HepG2 (cell line): ENCODE measurements at regions not wholly inside any gene's neighbourhood (a gene's known extent, or its start where the extent isn't known, plus 50 kb on each side); places are given as distances from the start of the nearest gene placed in this dataset.

Experiments
- CHD2 ChIP-seq: IDR thresholded peaks from 2 replicates; pipeline ENCODE4 v1.6.1; 2011; ENCODE audit warnings: low read depth, low read length, improper control_type of control experiment
- HMG20A ChIP-seq: IDR thresholded peaks from 2 replicates; pipeline ENCODE4 v1.6.1; 2016; ENCODE audit warnings: borderline replicate concordance
- NFIC ChIP-seq: IDR thresholded peaks from 2 replicates; pipeline ENCODE4 v1.6.1; 2012; ENCODE audit warnings: mild to moderate bottlenecking, low read length, inconsistent platforms
- POLR2AphosphoS2 ChIP-seq: IDR thresholded peaks from 2 replicates; pipeline ENCODE4 v1.6.1; 2011; ENCODE audit warnings: low read depth, low read length, improper control_type of control experiment
- SP140L ChIP-seq: sonication (generic); formaldehyde crosslinking; IDR thresholded peaks from 2 replicates; pipeline ENCODE4 v1.4.0; 2020; ENCODE audit warnings: missing genetic modification reagents, borderline replicate concordance
- SP5 ChIP-seq: IDR thresholded peaks from 2 replicates; pipeline ENCODE4 v1.6.1; 2016; ENCODE audit warnings: low read depth, borderline replicate concordance
- ZNF569 ChIP-seq: sonication (generic); formaldehyde crosslinking; IDR thresholded peaks from 2 replicates; pipeline ENCODE4 v1.5.0; 2020; ENCODE audit warnings: mild to moderate bottlenecking, missing genetic modification reagents, moderate library complexity, borderline replicate concordance
- TF ChIP-seq, protein P1 (sequence below): sonication (generic); formaldehyde crosslinking; IDR thresholded peaks from 2 replicates; pipeline ENCODE4 v1.4.0; 2020; ENCODE audit warnings: mild to moderate bottlenecking, missing genetic modification reagents

DNA sequence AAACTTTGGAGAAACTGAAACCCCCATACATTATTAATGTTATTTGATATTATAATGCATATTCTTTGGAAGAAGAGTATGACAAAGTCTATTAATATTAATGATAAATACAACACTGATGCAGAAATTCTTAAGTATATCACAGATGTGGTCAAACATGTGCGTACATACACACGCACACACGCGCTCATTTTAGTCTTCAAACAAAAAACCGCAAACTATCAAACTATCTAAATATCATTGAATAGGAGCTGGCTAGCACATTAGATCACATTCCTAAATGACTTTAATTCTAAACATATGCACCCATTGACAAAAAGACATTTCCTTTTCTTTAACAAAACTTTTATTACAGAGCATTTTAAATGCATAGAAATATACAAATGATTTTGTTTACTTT is 872.7 kb downstream of the SLC16A7 start (continued):
- TF ChIP-seq NFIC (no peak), ZNF569 (no peak), SP5 (no peak), POLR2AphosphoS2 (no peak), SP140L (no peak), HMG20A (no peak), CHD2 (no peak)
- TF ChIP-seq, protein P1, sequence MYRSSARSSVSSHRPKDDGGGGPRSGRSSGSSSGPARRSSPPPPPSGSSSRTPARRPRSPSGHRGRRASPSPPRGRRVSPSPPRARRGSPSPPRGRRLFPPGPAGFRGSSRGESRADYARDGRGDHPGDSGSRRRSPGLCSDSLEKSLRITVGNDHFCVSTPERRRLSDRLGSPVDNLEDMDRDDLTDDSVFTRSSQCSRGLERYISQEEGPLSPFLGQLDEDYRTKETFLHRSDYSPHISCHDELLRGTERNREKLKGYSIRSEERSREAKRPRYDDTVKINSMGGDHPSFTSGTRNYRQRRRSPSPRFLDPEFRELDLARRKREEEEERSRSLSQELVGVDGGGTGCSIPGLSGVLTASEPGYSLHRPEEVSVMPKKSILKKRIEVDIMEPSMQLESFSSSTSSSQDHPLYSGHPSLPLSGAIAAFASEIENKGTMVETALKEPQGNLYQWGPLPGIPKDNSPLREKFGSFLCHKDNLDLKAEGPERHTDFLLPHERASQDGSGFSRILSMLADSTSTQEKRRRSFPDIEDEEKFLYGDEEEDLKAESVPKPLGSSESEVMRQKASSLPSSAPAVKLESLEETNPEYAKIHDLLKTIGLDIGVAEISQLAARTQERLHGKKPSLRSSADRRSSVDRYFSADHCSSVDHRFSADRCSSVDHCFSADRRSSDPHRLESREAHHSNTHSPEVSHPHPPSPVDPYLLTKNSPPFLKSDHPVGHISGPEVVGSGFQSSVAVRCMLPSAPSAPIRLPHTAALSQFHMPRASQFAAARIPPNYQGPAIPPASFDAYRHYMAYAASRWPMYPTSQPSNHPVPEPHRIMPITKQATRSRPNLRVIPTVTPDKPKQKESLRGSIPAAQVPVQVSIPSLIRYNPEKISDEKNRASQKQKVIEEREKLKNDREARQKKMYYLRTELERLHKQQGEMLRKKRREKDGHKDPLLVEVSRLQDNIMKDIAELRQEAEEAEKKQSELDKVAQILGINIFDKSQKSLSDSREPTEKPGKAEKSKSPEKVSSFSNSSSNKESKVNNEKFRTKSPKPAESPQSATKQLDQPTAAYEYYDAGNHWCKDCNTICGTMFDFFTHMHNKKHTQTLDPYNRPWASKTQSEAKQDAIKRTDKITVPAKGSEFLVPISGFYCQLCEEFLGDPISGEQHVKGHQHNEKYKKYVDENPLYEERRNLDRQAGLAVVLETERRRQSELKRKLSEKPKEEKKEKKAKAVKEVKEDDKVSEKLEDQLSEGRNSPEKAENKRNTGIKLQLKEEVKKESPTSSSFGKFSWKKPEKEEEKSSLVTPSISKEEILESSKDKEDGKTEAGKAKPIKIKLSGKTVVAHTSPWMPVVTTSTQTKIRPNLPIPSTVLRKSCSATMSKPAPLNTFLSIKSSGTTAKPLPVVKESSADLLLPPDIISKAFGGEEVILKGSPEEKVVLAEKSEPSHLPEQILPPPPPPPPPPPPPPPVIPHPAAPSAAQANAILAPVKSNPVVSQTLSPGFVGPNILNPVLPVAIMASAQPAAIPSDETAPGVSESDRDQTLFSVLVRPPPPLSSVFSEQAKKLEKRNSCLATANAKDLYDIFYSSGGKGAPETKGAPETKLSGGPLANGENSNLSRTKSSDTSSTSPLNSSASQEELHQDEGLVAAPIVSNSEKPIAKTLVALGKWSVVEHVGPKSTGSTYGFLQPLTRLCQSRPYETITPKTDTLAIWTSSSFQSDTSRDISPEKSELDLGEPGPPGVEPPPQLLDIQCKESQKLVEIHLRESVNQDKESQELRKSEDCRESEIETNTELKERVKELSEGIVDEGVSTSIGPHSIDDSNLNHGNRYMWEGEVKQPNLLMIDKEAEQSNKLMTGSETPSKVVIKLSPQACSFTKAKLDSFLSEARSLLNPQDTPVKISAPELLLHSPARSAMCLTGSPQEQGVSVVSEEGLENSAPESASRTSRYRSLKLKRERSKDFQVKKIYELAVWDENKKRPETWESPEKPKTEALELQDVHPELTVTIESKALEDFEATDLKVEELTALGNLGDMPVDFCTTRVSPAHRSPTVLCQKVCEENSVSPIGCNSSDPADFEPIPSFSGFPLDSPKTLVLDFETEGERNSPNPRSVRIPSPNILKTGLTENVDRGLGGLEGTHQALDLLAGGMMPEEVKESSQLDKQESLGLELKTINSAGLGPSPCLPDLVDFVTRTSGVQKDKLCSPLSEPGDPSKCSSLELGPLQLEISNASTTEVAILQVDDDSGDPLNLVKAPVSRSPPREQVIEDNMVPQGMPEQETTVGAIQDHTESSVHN (CRISPR knock-in tag): no peak
